ENCODE measurements at regions not wholly inside any gene's neighbourhood (a gene's known extent, or its start where the extent isn't known, plus 50 kb on each side); places are given as distances from the start of the nearest gene placed in this dataset.

GRCh38 chr5:165783024-165783423, 2277.6 kb downstream of the MAT2B start:
- H3K36me3 ChIP-seq (replicated peaks in 1 of 2; ENCODE audit: control extremely low read depth in 1 of 2, control insufficient read depth in 1 of 2, extremely low read depth in 1 of 2, insufficient read depth in 2 of 2, low read length in 1 of 2), result no peaks in the 10 kb centered on the region
- peaks cover 0 to 3% (median 0%) of the 10 kb centered on the region in 3 donors for H3K9me3 ChIP-seq (ENCODE audit: control extremely low read depth in 1 of 3, control insufficient read depth in 2 of 3, insufficient read depth in 1 of 3, low read length in 2 of 3)
- no peak overlapping the region for H3K4me2 ChIP-seq (replicated peaks; ENCODE audit: low read depth, low read length, poor library complexity, severe bottlenecking)
- no peak overlapping the region for H3K9ac ChIP-seq (ENCODE audit: low read length)
- no peak overlapping the region for H3K27ac Mint-ChIP-seq
- CTCF ChIA-PET, result no interaction called here
- no peak for DNase-seq
- POLR2A ChIA-PET, result no interaction called here
- H2AFZ ChIP-seq (ENCODE audit: insufficient read depth, low read depth, low read length, poor library complexity, severe bottlenecking), result no peak overlapping the region
- H3K4me1 Mint-ChIP-seq, result no peaks in the 10 kb centered on the region
- H3K4me3 ChIP-seq (ENCODE audit: control extremely low read depth in 1 of 5, extremely low read depth in 1 of 5, insufficient read depth in 1 of 5, low read depth in 2 of 5, low read length in 4 of 5), result no peak overlapping the region
- H3K27ac ChIP-seq (ENCODE audit: low read length in 2 of 2), result no peak overlapping the region
- H3K27me3 ChIP-seq (replicated peaks in 1 of 4; ENCODE audit: control extremely low read depth in 1 of 4, control insufficient read depth in 3 of 4, insufficient read depth in 4 of 4, low read length in 3 of 4), result no peaks in the 10 kb centered on the region
- ATAC-seq (ENCODE audit: low read depth), result no peak
- no peaks in the 10 kb centered on the region for H3K79me2 ChIP-seq (ENCODE audit: control insufficient read depth, insufficient read depth, low read length)
- 82% methylated on average over 3 of the region's 4 CpGs for WGBS (ENCODE audit: insufficient coverage)
- no peaks in the 10 kb centered on the region for H3K27me3 Mint-ChIP-seq
- peaks cover 7% of the 10 kb centered on the region for H3K9me3 Mint-ChIP-seq (ENCODE audit: insufficient read depth)
- H4K20me1 ChIP-seq (ENCODE audit: control insufficient read depth, insufficient read depth, low read length, poor library complexity, severe bottlenecking), result no peaks in the 10 kb centered on the region
- no peak overlapping the region for H3K4me3 Mint-ChIP-seq
- intact Hi-C loops (cut with micrococcal nuclease), result no loop called here
- TF ChIP-seq CTCF (IDR thresholded peaks at IDR 0.05), result no peak
- TF ChIP-seq EZH2 (IDR thresholded peaks at IDR 0.05; ENCODE audit: borderline replicate concordance, insufficient read depth, low read depth, low read length, poor library complexity, severe bottlenecking), result no peak
- H3K4me1 ChIP-seq (ENCODE audit: control insufficient read depth in 2 of 2, insufficient read depth in 2 of 2, low read length in 2 of 2), result no peaks in the 10 kb centered on the region

- POLR2A ChIA-PET, result no interaction called here
These were observed 2280.7 kb downstream of the MAT2B start for GRCh38 chr5:165786073-165786472.

More at GRCh38 chr5:165786073-165786472, 2280.7 kb downstream of the MAT2B start:
- Histone ChIP-seq H3K9me3 (ENCODE audit: control extremely low read depth in 1 of 3, control insufficient read depth in 2 of 3, insufficient read depth in 1 of 3, low read length in 2 of 3) (peaks cover 0 to 3% (median 0%) of the 10 kb centered on the region in 3 donors), H4K20me1 (ENCODE audit: control insufficient read depth, insufficient read depth, low read length, poor library complexity, severe bottlenecking) (no peaks in the 10 kb centered on the region), H2AFZ (ENCODE audit: insufficient read depth, low read depth, low read length, poor library complexity, severe bottlenecking) (no peak overlapping the region), H3K27ac (ENCODE audit: low read length in 2 of 2) (no peak overlapping the region), H3K4me3 (ENCODE audit: control extremely low read depth in 1 of 5, extremely low read depth in 1 of 5, insufficient read depth in 1 of 5, low read depth in 2 of 5, low read length in 4 of 5) (no peak overlapping the region), H3K36me3 (replicated peaks in 1 of 2; ENCODE audit: control extremely low read depth in 1 of 2, control insufficient read depth in 1 of 2, extremely low read depth in 1 of 2, insufficient read depth in 2 of 2, low read length in 1 of 2) (no peaks in the 10 kb centered on the region), H3K27me3 (replicated peaks in 1 of 4; ENCODE audit: control extremely low read depth in 1 of 4, control insufficient read depth in 3 of 4, insufficient read depth in 4 of 4, low read length in 3 of 4) (no peaks in the 10 kb centered on the region), H3K9ac (ENCODE audit: low read length) (no peak overlapping the region), H3K79me2 (ENCODE audit: control insufficient read depth, insufficient read depth, low read length) (no peaks in the 10 kb centered on the region), H3K4me1 (ENCODE audit: control insufficient read depth in 2 of 2, insufficient read depth in 2 of 2, low read length in 2 of 2) (no peaks in the 10 kb centered on the region), H3K4me2 (replicated peaks; ENCODE audit: low read depth, low read length, poor library complexity, severe bottlenecking) (no peak overlapping the region)
- CTCF ChIA-PET, result no interaction called here
- intact Hi-C loops (cut with micrococcal nuclease), result no loop called here
- TF ChIP-seq EZH2 (IDR thresholded peaks at IDR 0.05; ENCODE audit: borderline replicate concordance, insufficient read depth, low read depth, low read length, poor library complexity, severe bottlenecking), result no peak
- no peak for TF ChIP-seq CTCF (IDR thresholded peaks at IDR 0.05)
- DNase-seq, result no peak
- no peak for ATAC-seq (ENCODE audit: low read depth)
- H3K9me3 Mint-ChIP-seq (ENCODE audit: insufficient read depth), result peaks cover 7% of the 10 kb centered on the region
- no peaks in the 10 kb centered on the region for H3K4me1 Mint-ChIP-seq
- WGBS (ENCODE audit: insufficient coverage), result no CpG with 5 or more reads among the region's 3 CpGs
- H3K4me3 Mint-ChIP-seq, result no peak overlapping the region
- H3K27me3 Mint-ChIP-seq, result no peaks in the 10 kb centered on the region
- H3K27ac Mint-ChIP-seq, result no peak overlapping the region
